ENCODE measurements at regions not wholly inside any gene's neighbourhood (a gene's known extent, or its start where the extent isn't known, plus 50 kb on each side); places are given as distances from the start of the nearest gene placed in this dataset.
A peak's percentile ranks its signal among the peaks of the same experiment; 100 is the strongest.
"Not testable (repeated sequence)": the region's sequence is repeated elsewhere in the genome, so short reads cannot be mapped to it uniquely, and the experiment has no call there.

- no peaks in the 10 kb centered on the region for H3K9me2 ChIP-seq (replicated peaks; ENCODE audit: control insufficient read depth, low read length)
- no peak for TF ChIP-seq CTCF (IDR thresholded peaks at IDR 0.05; ENCODE audit: low read depth, low read length, poor library complexity, severe bottlenecking)
- TF ChIP-seq EZH2phosphoT487 (IDR thresholded peaks at IDR 0.05; ENCODE audit: borderline replicate concordance, low read length) = no peak
- no peaks in the 10 kb centered on the region for H3K9me3 ChIP-seq (ENCODE audit: control insufficient read depth, insufficient read depth, low read length)
- H3K79me2 ChIP-seq (ENCODE audit: control insufficient read depth, low read length) = no peaks in the 10 kb centered on the region
- no peaks in the 10 kb centered on the region for H4K20me1 ChIP-seq (ENCODE audit: control insufficient read depth, insufficient read depth, low read depth, low read length)
- H3K27me3 ChIP-seq (ENCODE audit: control insufficient read depth, low read length) = no peaks in the 10 kb centered on the region
- peaks cover 3% of the 10 kb centered on the region for H3F3A ChIP-seq (ENCODE audit: control insufficient read depth, insufficient read depth)
- no peak overlapping the region for H3K27ac ChIP-seq (ENCODE audit: low read depth, low read length)
- no peak overlapping the region for H3K4me2 ChIP-seq (ENCODE audit: low read length)
- H3K36me3 ChIP-seq (ENCODE audit: control insufficient read depth, low read length) = no peaks in the 10 kb centered on the region
- peaks cover 38% of the 10 kb centered on the region for H3K4me1 ChIP-seq (ENCODE audit: control insufficient read depth, low read length)
- no peak overlapping the region for H3K4me3 ChIP-seq (ENCODE audit: low read length)
Observed at GRCh38 chr21:38902608-38903445, 97.1 kb downstream of the ETS2 start.

- Histone ChIP-seq H3K36me3 (ENCODE audit: control insufficient read depth, low read length) (no peaks in the 10 kb centered on the region), H3F3A (ENCODE audit: control insufficient read depth, insufficient read depth) (peaks cover 5% of the 10 kb centered on the region), H3K27ac (ENCODE audit: low read depth, low read length) (no peak overlapping the region), H3K79me2 (ENCODE audit: control insufficient read depth, low read length) (no peaks in the 10 kb centered on the region), H3K4me1 (ENCODE audit: control insufficient read depth, low read length) (peaks cover 56% of the 10 kb centered on the region), H4K20me1 (ENCODE audit: control insufficient read depth, insufficient read depth, low read depth, low read length) (no peaks in the 10 kb centered on the region), H3K9me3 (ENCODE audit: control insufficient read depth, insufficient read depth, low read length) (no peaks in the 10 kb centered on the region), H3K27me3 (ENCODE audit: control insufficient read depth, low read length) (no peaks in the 10 kb centered on the region), H3K4me2 (ENCODE audit: low read length) (no peak overlapping the region), H3K4me3 (ENCODE audit: low read length) (no peak overlapping the region), H3K9me2 (replicated peaks; ENCODE audit: control insufficient read depth, low read length) (no peaks in the 10 kb centered on the region)
- TF ChIP-seq EZH2phosphoT487 (IDR thresholded peaks at IDR 0.05; ENCODE audit: borderline replicate concordance, low read length) (no peak), CTCF (IDR thresholded peaks at IDR 0.05; ENCODE audit: low read depth, low read length, poor library complexity, severe bottlenecking) (no peak)
Observed at GRCh38 chr21:38900499-38900898, 94.8 kb downstream of the ETS2 start.

DNA sequence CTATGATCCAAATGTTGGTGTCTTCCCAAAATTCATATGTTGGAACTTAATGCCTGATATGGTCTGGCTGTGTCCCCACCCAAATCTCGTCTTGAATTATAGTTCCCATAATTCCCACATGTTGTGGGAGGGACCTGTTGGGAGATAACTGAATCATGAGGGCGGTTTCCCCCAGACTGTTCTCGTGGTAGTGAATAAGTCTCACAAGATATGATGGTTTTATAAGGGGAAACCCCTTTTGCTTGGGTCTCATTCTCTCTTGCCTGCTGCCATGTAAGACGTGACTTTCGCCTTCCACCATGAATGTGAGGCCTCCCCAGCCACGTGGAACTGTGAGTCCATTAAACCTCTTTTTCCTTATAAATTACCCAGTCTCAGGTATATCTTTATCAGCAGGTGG lies 94.3 kb downstream of the ETS2 start:
- H3K4me2 ChIP-seq (ENCODE audit: low read length); H3K79me2 ChIP-seq (ENCODE audit: control insufficient read depth, low read length); H3K36me3 ChIP-seq (ENCODE audit: control insufficient read depth, low read length); H3K27ac ChIP-seq (ENCODE audit: low read depth, low read length); H3K9me3 ChIP-seq (ENCODE audit: control insufficient read depth, insufficient read depth, low read length); H3K27me3 ChIP-seq (ENCODE audit: control insufficient read depth, low read length); H3F3A ChIP-seq (ENCODE audit: control insufficient read depth, insufficient read depth); H4K20me1 ChIP-seq (ENCODE audit: control insufficient read depth, insufficient read depth, low read depth, low read length); H3K9me2 ChIP-seq (replicated peaks; ENCODE audit: control insufficient read depth, low read length); H3K4me3 ChIP-seq (ENCODE audit: low read length): not testable (repeated sequence)
- peaks cover 56% of the 10 kb centered on the region for H3K4me1 ChIP-seq (ENCODE audit: control insufficient read depth, low read length)

- Histone ChIP-seq H3K9me2 (replicated peaks; ENCODE audit: control insufficient read depth, low read length) (no peaks in the 10 kb centered on the region), H3K27ac (ENCODE audit: low read depth, low read length) (peak overlapping the region; percentile 82), H3K36me3 (ENCODE audit: control insufficient read depth, low read length) (no peaks in the 10 kb centered on the region), H3K4me3 (ENCODE audit: low read length) (peak overlapping the region; percentile 42), H3K4me2 (ENCODE audit: low read length) (peak overlapping the region; percentile 54), H3K79me2 (ENCODE audit: control insufficient read depth, low read length) (no peaks in the 10 kb centered on the region), H3K4me1 (ENCODE audit: control insufficient read depth, low read length) (peaks cover 53% of the 10 kb centered on the region), H3K9me3 (ENCODE audit: control insufficient read depth, insufficient read depth, low read length) (no peaks in the 10 kb centered on the region), H3F3A (ENCODE audit: control insufficient read depth, insufficient read depth) (peaks cover 5% of the 10 kb centered on the region), H3K27me3 (ENCODE audit: control insufficient read depth, low read length) (no peaks in the 10 kb centered on the region), H4K20me1 (ENCODE audit: control insufficient read depth, insufficient read depth, low read depth, low read length) (no peaks in the 10 kb centered on the region)
- TF ChIP-seq EZH2phosphoT487 (IDR thresholded peaks at IDR 0.05; ENCODE audit: borderline replicate concordance, low read length) (no peak), CTCF (IDR thresholded peaks at IDR 0.05; ENCODE audit: low read depth, low read length, poor library complexity, severe bottlenecking) (no peak)
Observed at GRCh38 chr21:38899277-38899947, 93.7 kb downstream of the ETS2 start.
